PC-3 (cell line): ENCODE measurements at regions not wholly inside any gene's neighbourhood (a gene's known extent, or its start where the extent isn't known, plus 50 kb on each side); places are given as distances from the start of the nearest gene placed in this dataset.

ENCODE experiments used
- ATAC-seq: fragments of 200-7000 bp; cut with Tn5 transposase; 2 replicates; pipeline ENCODE4 v1.9.1; 2020; ENCODE audit warnings: mild to moderate bottlenecking, moderate library complexity
- BruUV-seq: library from RNA; stranded (reverse); fragments of 400-500 nt; replicated peaks from 2 replicates; lab custom pipeline; 2021; lab: Mats Ljungman, UMichigan
- CTCF ChIA-PET: fragments of 300-600 bp; sonication (Branson Sonifier 250); formaldehyde crosslinking; loops from one replicate; lab custom pipeline; 2022; ENCODE audit warnings: antibody characterized with exemption; lab: Charles Lee
- POLR2A ChIA-PET: fragments of 300-600 bp; sonication (Branson Sonifier 250); formaldehyde crosslinking; loops from one replicate; lab custom pipeline; 2022; ENCODE audit warnings: antibody characterized with exemption; ENCODE audit not compliant: unreplicated experiment; lab: Charles Lee
- DNase-seq: peaks from one replicate; pipeline ENCODE4 v3.0.0-alpha.2; 2015
- H2AFZ ChIP-seq: fragments of 300-600 bp; sonication (generic); 2 replicates; pipeline ENCODE4 v1.6.0; 2016; ENCODE audit warnings: antibody characterized with exemption, low read length
- H3F3A ChIP-seq: fragments of 300-600 bp; sonication (generic); one replicate; pipeline ENCODE4 v1.6.0; 2017; ENCODE audit warnings: antibody characterized with exemption, low read length, control low read depth, mild to moderate bottlenecking; ENCODE audit not compliant: unreplicated experiment
- H3K27ac ChIP-seq: fragments of 300-600 bp; sonication (generic); 2 replicates; pipeline ENCODE4 v1.5.1; 2016; ENCODE audit warnings: mild to moderate bottlenecking, low read length
- H3K27me3 ChIP-seq: fragments of 300-600 bp; sonication (generic); 2 replicates; pipeline ENCODE4 v1.6.1; 2016; ENCODE audit warnings: low read length, mixed read lengths
- H3K36me3 ChIP-seq: fragments of 300-600 bp; sonication (generic); 2 replicates; pipeline ENCODE4 v1.6.1; 2016; ENCODE audit warnings: low read depth, mixed run types, low read length, mixed read lengths
- H3K4me1 ChIP-seq: fragments of 300-600 bp; sonication (generic); 2 replicates; pipeline ENCODE4 v1.5.1; 2016; ENCODE audit warnings: low read length; ENCODE audit not compliant: insufficient read depth
- H3K4me2 ChIP-seq: fragments of 300-600 bp; sonication (generic); 2 replicates; pipeline ENCODE4 v1.6.0; 2016; ENCODE audit warnings: low read length
- H3K4me3 ChIP-seq: fragments of 300-600 bp; sonication (generic); 2 replicates; pipeline ENCODE4 v1.5.1; 2016; ENCODE audit warnings: mild to moderate bottlenecking, low read length, mixed read lengths
- H3K79me2 ChIP-seq: fragments of 300-600 bp; sonication (generic); 2 replicates; pipeline ENCODE4 v1.6.1; 2017; ENCODE audit warnings: low read length, mixed read lengths
- H3K9ac ChIP-seq: fragments of 300-600 bp; sonication (generic); 2 replicates; pipeline ENCODE4 v1.6.0; 2016; ENCODE audit warnings: mild to moderate bottlenecking, low read length
- H3K9me2 ChIP-seq: fragments of 300-600 bp; sonication (generic); replicated peaks from 2 replicates; pipeline ENCODE4 v1.6.1; 2016; ENCODE audit warnings: mixed run types, low read length, mixed read lengths
- H3K9me3 ChIP-seq: fragments of 300-600 bp; sonication (generic); 2 replicates; pipeline ENCODE4 v1.6.1; 2016; ENCODE audit warnings: low read length, mixed read lengths
- H4K20me1 ChIP-seq: fragments of 300-600 bp; sonication (generic); 2 replicates; pipeline ENCODE4 v1.6.1; 2016; ENCODE audit warnings: low read length, mixed read lengths
- EZH2 ChIP-seq: fragments of 300-600 bp; sonication (generic); IDR thresholded peaks from one replicate; pipeline ENCODE4 v1.6.1; 2017; ENCODE audit warnings: antibody characterized with exemption, mild to moderate bottlenecking, low read length; ENCODE audit not compliant: unreplicated experiment
- EZH2phosphoT487 ChIP-seq: fragments of 300-600 bp; sonication (generic); IDR thresholded peaks from 2 replicates; pipeline ENCODE4 v1.6.1; 2018; ENCODE audit warnings: mild to moderate bottlenecking, antibody characterized with exemption, low read length, borderline replicate concordance
- intact Hi-C: fragments of 100-400 bp; cut with micrococcal nuclease; formaldehyde crosslinking; loops from 2 replicates; pipeline ENCODE4 v1.9.0; 2023
- TF ChIP-seq, protein P1 (sequence below): fragments of 300-600 bp; sonication (generic); conservative IDR thresholded peaks from 2 replicates; pipeline ENCODE4 v1.5.1; 2017; ENCODE audit warnings: antibody characterized with exemption, low read depth, mild to moderate bottlenecking, low read length

DNA sequence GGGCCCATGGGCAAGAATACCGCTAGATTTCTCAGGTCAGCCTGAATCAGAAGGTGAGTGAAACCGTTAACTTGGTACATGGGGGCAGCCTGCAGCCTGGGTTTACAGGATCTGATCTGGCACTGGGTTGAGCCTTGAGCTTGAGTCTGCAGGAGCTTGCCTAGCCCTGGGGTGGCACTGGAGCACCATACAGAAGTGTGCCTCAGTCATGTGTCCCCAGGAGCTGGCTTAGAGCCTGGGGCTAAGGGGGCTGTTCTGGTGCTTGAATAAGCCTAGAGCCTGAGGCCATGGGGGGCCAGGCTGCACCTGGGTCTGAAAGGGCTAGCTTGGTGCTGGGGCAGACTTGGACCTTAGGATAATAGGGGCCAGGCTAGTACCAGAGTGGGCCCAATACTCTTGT lies 457.2 kb upstream of the PBX1 start:
- H3K9ac ChIP-seq, result no peak overlapping the region
- no peaks in the 10 kb centered on the region for H3F3A ChIP-seq
- no peak overlapping the region for H3K4me2 ChIP-seq
- intact Hi-C loops, result no loop called here
- no peak overlapping the region for H3K4me3 ChIP-seq
- no peaks in the 10 kb centered on the region for H3K36me3 ChIP-seq
- no peak overlapping the region for H3K27ac ChIP-seq
- DNase-seq (no peak), ATAC-seq (no peak)
- H2AFZ ChIP-seq, result no peak overlapping the region
- H3K79me2 ChIP-seq, result no peaks in the 10 kb centered on the region
- no peaks in the 10 kb centered on the region for H3K9me3 ChIP-seq
- no peaks in the 10 kb centered on the region for H3K9me2 ChIP-seq
- POLR2A ChIA-PET, result no interaction called here
- H3K4me1 ChIP-seq, result no peaks in the 10 kb centered on the region
- no peaks in the 10 kb centered on the region for H4K20me1 ChIP-seq
- CTCF ChIA-PET, result no interaction called here
- no peak for TF ChIP-seq EZH2
- TF ChIP-seq, protein P1, sequence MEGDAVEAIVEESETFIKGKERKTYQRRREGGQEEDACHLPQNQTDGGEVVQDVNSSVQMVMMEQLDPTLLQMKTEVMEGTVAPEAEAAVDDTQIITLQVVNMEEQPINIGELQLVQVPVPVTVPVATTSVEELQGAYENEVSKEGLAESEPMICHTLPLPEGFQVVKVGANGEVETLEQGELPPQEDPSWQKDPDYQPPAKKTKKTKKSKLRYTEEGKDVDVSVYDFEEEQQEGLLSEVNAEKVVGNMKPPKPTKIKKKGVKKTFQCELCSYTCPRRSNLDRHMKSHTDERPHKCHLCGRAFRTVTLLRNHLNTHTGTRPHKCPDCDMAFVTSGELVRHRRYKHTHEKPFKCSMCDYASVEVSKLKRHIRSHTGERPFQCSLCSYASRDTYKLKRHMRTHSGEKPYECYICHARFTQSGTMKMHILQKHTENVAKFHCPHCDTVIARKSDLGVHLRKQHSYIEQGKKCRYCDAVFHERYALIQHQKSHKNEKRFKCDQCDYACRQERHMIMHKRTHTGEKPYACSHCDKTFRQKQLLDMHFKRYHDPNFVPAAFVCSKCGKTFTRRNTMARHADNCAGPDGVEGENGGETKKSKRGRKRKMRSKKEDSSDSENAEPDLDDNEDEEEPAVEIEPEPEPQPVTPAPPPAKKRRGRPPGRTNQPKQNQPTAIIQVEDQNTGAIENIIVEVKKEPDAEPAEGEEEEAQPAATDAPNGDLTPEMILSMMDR, result no peak
- no peak for TF ChIP-seq EZH2phosphoT487
- no peaks in the 10 kb centered on the region for H3K27me3 ChIP-seq
- BruUV-seq, result no TSS peak

GRCh38 chr1:164131949-164132348 lies 427.0 kb upstream of the PBX1 start:
- TF ChIP-seq, protein P1, result no peak
- TF ChIP-seq EZH2phosphoT487 (no peak), EZH2 (no peak)
- no peaks in the 10 kb centered on the region for H3K27me3 ChIP-seq
- no peak for ATAC-seq
- H3K36me3 ChIP-seq, result no peaks in the 10 kb centered on the region
- H3K79me2 ChIP-seq, result no peaks in the 10 kb centered on the region
- H2AFZ ChIP-seq, result no peak overlapping the region
- BruUV-seq, result no TSS peak
- ChIA-PET POLR2A (no interaction called here), CTCF (no interaction called here)
- no peak overlapping the region for H3K9ac ChIP-seq
- no peaks in the 10 kb centered on the region for H3K9me3 ChIP-seq
- intact Hi-C loops, result no loop called here
- no peak overlapping the region for H3K4me3 ChIP-seq
- no peak for DNase-seq
- H3K27ac ChIP-seq, result no peak overlapping the region
- no peaks in the 10 kb centered on the region for H3K4me1 ChIP-seq
- no peak overlapping the region for H3K4me2 ChIP-seq
- H3F3A ChIP-seq, result no peaks in the 10 kb centered on the region
- no peaks in the 10 kb centered on the region for H4K20me1 ChIP-seq
- H3K9me2 ChIP-seq, result no peaks in the 10 kb centered on the region

DNA sequence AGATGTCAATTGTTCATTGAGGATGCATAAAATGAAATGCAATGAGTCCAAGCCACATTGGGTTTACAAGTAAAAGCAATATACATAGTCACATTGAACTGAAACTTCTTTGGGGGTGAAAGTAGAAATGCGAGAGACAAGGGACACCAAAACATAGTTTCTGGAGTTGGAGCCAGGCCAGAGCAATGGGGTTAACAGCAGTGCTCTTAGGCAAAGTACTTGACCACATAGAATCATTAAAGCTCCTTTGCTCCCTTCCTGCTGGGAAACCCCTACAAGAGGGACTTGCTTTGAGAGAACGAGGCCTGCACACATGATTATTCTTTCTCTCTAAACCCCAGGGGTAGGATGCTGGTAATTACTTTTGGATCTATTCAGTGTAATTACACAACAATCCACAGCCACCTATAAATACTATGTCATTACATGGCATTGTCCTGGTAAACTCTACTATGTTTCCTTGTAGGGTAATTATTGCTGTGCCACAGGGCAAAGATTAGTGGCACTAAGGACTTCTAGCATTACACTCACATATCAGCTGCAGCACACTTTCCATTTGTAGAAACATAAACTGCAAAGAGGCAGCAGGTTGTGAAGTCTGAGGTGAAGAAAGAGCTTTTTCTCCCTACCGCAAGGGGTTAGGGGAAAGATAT lies 421.6 kb upstream of the PBX1 start:
- Histone ChIP-seq H3K9ac (no peak overlapping the region), H3K9me3 (no peaks in the 10 kb centered on the region), H3K9me2 (no peaks in the 10 kb centered on the region), H3K4me2 (no peak overlapping the region), H3K27me3 (peaks cover 9% of the 10 kb centered on the region; the same call in 1 of the 2 replicates), H3K79me2 (no peaks in the 10 kb centered on the region), H4K20me1 (no peaks in the 10 kb centered on the region), H3K4me1 (no peaks in the 10 kb centered on the region), H3K36me3 (no peaks in the 10 kb centered on the region), H2AFZ (no peak overlapping the region), H3F3A (no peaks in the 10 kb centered on the region), H3K4me3 (no peak overlapping the region), H3K27ac (no peak overlapping the region)
- CTCF ChIA-PET, result no interaction called here
- intact Hi-C loops, result no loop called here
- ATAC-seq (no peak), DNase-seq (no peak)
- no TSS peak for BruUV-seq
- POLR2A ChIA-PET, result no interaction called here
- TF ChIP-seq, protein P1, result no peak
- TF ChIP-seq EZH2, result no peak
- TF ChIP-seq EZH2phosphoT487, result no peak
